Suprapubic skin (tissue), 3 donors: ENCODE measurements at regions not wholly inside any gene's neighbourhood (a gene's known extent, or its start where the extent isn't known, plus 50 kb on each side); places are given as distances from the start of the nearest gene placed in this dataset.

Experiments
- POLR2A ChIP-seq, 2 donors: fragments of 450-650 bp; IDR thresholded peaks; one replicate each; pipeline ENCODE4 v1.6.1; 2017; ENCODE audit warnings: antibody characterized with exemption in 2 of 2, mild to moderate bottlenecking in 2 of 2, moderate library complexity in 2 of 2
- TF ChIP-seq, protein P1 (sequence below), 2 donors: fragments of 200-600 bp in 1 of 2; fragments of 450-650 bp in 1 of 2; sonication (generic) in 1 of 2; IDR thresholded peaks; one replicate each; pipeline ENCODE4 v1.5.1; 2016 to 2019; ENCODE audit warnings: antibody characterized with exemption in 2 of 2, mild to moderate bottlenecking in 1 of 2, moderate library complexity in 1 of 2

- TF ChIP-seq, protein P1, sequence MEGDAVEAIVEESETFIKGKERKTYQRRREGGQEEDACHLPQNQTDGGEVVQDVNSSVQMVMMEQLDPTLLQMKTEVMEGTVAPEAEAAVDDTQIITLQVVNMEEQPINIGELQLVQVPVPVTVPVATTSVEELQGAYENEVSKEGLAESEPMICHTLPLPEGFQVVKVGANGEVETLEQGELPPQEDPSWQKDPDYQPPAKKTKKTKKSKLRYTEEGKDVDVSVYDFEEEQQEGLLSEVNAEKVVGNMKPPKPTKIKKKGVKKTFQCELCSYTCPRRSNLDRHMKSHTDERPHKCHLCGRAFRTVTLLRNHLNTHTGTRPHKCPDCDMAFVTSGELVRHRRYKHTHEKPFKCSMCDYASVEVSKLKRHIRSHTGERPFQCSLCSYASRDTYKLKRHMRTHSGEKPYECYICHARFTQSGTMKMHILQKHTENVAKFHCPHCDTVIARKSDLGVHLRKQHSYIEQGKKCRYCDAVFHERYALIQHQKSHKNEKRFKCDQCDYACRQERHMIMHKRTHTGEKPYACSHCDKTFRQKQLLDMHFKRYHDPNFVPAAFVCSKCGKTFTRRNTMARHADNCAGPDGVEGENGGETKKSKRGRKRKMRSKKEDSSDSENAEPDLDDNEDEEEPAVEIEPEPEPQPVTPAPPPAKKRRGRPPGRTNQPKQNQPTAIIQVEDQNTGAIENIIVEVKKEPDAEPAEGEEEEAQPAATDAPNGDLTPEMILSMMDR (IDR thresholded peaks at IDR 0.05), result no peak
- TF ChIP-seq POLR2A (IDR thresholded peaks at IDR 0.05), result no peak
Observed at GRCh38 chr1:212553676-212554075, 54.9 kb upstream of the ATF3 start.
